Neuronal stem cell (in vitro differentiated cells): ENCODE measurements at regions not wholly inside any gene's neighbourhood (a gene's known extent, or its start where the extent isn't known, plus 50 kb on each side); places are given as distances from the start of the nearest gene placed in this dataset.

Source experiments
- DNase-seq: peaks from one replicate; pipeline ENCODE4 v3.0.0-alpha.2; 2013; ENCODE audit warnings: low spot score
- H2AFZ ChIP-seq: one replicate; pipeline ENCODE4 v1.6.1; 2013; ENCODE audit warnings: mild to moderate bottlenecking, low read length, inconsistent platforms
- H2AK5ac ChIP-seq: 2 replicates; pipeline ENCODE4 v1.6.1; 2013; ENCODE audit warnings: low read depth, mild to moderate bottlenecking, inconsistent platforms, low read length, moderate library complexity, mixed read lengths
- H2BK120ac ChIP-seq: 2 replicates; pipeline ENCODE4 v1.6.1; 2013; ENCODE audit warnings: low read depth, mild to moderate bottlenecking, inconsistent platforms, low read length, moderate library complexity, mixed read lengths
- H2BK12ac ChIP-seq: one replicate; pipeline ENCODE4 v1.6.1; 2013; ENCODE audit warnings: low read length, inconsistent platforms
- H2BK15ac ChIP-seq: 2 replicates; pipeline ENCODE4 v1.6.1; 2013; ENCODE audit warnings: mild to moderate bottlenecking, low read length, inconsistent platforms, mixed read lengths
- H2BK5ac ChIP-seq: one replicate; pipeline ENCODE4 v1.6.1; 2013; ENCODE audit warnings: inconsistent platforms, mild to moderate bottlenecking, low read length, moderate library complexity
- H3K14ac ChIP-seq: one replicate; pipeline ENCODE4 v1.6.1; 2013; ENCODE audit warnings: low read length, inconsistent platforms
- H3K18ac ChIP-seq: 2 replicates; pipeline ENCODE4 v1.6.1; 2013; ENCODE audit warnings: low read length, inconsistent platforms
- H3K23ac ChIP-seq: 2 replicates; pipeline ENCODE4 v1.6.1; 2013; ENCODE audit warnings: low read depth, mild to moderate bottlenecking, mixed read lengths, low read length, inconsistent platforms; ENCODE audit not compliant: poor library complexity
- H3K27ac ChIP-seq: replicated peaks from 3 replicates; pipeline ENCODE4 v1.5.1; 2013; ENCODE audit warnings: low read length, inconsistent platforms
- H3K27me3 ChIP-seq, 3 experiments: 2 replicates each; pipeline ENCODE4 v1.6.1; 2013; ENCODE audit warnings: low read length in 3 of 3, mild to moderate bottlenecking in 2 of 3, inconsistent platforms in 1 of 3, low read depth in 1 of 3, mixed read lengths in 1 of 3, moderate library complexity in 1 of 3; ENCODE audit not compliant: control insufficient read depth in 3 of 3, insufficient read depth in 3 of 3
- H3K36me3 ChIP-seq, 2 donors: replicated peaks in 1 of 2; 2 replicates each; pipeline ENCODE4 v1.6.1; 2013; ENCODE audit warnings: low read length in 2 of 2; ENCODE audit not compliant: control insufficient read depth in 2 of 2, insufficient read depth in 2 of 2
- H3K4ac ChIP-seq: 2 replicates; pipeline ENCODE4 v1.6.1; 2013; ENCODE audit warnings: inconsistent platforms, mild to moderate bottlenecking, low read length, moderate library complexity
- H3K4me1 ChIP-seq, 2 donors: 1 replicate in 1 of 2; 2 replicates in 1 of 2; pipeline ENCODE4 v1.6.1; 2013; ENCODE audit warnings: low read length in 2 of 2, low read depth in 1 of 2; ENCODE audit not compliant: control insufficient read depth in 2 of 2, insufficient read depth in 1 of 2
- H3K4me2 ChIP-seq: one replicate; pipeline ENCODE4 v1.6.1; 2013; ENCODE audit warnings: mild to moderate bottlenecking, low read length, inconsistent platforms; ENCODE audit not compliant: insufficient read depth, poor library complexity, severe bottlenecking
- H3K4me3 ChIP-seq, 2 donors: 2 replicates each; pipeline ENCODE4 v1.5.1; 2013; ENCODE audit warnings: low read length in 2 of 2, mild to moderate bottlenecking in 2 of 2, inconsistent platforms in 1 of 2, moderate library complexity in 1 of 2
- H3K79me1 ChIP-seq: one replicate; pipeline ENCODE4 v1.6.1; 2013; ENCODE audit warnings: low read depth, mild to moderate bottlenecking, inconsistent platforms, low read length, moderate library complexity
- H3K9ac ChIP-seq: one replicate; pipeline ENCODE4 v1.6.1; 2013; ENCODE audit warnings: mild to moderate bottlenecking, low read depth, low read length, inconsistent platforms; ENCODE audit not compliant: poor library complexity
- H3K9me3 ChIP-seq, 2 donors: replicated peaks in 1 of 2; 2 replicates each; pipeline versions ENCODE3 to v1.6.1; 2013; ENCODE audit warnings: low read length in 2 of 2, mild to moderate bottlenecking in 2 of 2, inconsistent platforms in 1 of 2, low read depth in 1 of 2, mixed read lengths in 1 of 2, moderate library complexity in 1 of 2; ENCODE audit not compliant: control insufficient read depth in 2 of 2, insufficient read depth in 1 of 2
- H4K8ac ChIP-seq: one replicate; pipeline ENCODE4 v1.6.1; 2013; ENCODE audit warnings: low read depth, mild to moderate bottlenecking, inconsistent platforms, low read length, moderate library complexity
- H4K91ac ChIP-seq: one replicate; pipeline ENCODE4 v1.6.1; 2013; ENCODE audit warnings: low read length, low read depth, mild to moderate bottlenecking, inconsistent platforms; ENCODE audit not compliant: poor library complexity
- WGBS, 2 donors: extraction: QIAGEN DNeasy Blood & Tissue Kit; methylation state at CpG; one replicate each; pipeline ENCODE4 v1.1.7; 2013; ENCODE audit warnings: missing lambda C conversion rate in 2 of 2, mixed read lengths in 1 of 2; ENCODE audit not compliant: insufficient read length in 2 of 2, insufficient replicate concordance in 1 of 2; ENCODE audit errors: extremely low coverage in 2 of 2; 5-methylcytosine and 5-hydroxymethylcytosine counted together

DNA sequence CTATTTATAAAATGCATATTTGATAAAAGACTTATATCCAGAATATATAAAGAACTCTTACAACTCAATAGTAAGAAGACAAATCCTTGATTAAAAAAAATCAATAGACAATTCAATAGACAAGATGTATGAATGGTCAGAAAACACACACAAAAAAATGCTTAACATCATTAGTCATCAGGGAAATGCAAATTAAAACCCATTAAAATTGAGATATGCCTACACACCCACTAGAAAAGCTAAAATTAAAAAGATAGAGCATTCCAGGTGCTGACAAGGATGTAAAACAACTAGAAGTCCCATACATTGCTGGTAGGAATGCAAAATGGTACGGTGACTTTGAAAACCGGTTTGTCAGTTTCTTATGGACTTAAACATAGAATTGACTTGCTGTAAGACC lies 127.1 kb downstream of the TFAP2B start:
- Histone ChIP-seq H3K4me3 (no peak overlapping the region), H3K4me1 (no peaks in the 10 kb centered on the region), H4K91ac (no peak overlapping the region), H3K36me3 (no peaks in the 10 kb centered on the region), H4K8ac (no peak overlapping the region), H2BK120ac (no peak overlapping the region), H2AFZ (no peak overlapping the region), H3K9me3 (no peaks in the 10 kb centered on the region), H3K4me2 (no peak overlapping the region), H3K14ac (no peak overlapping the region), H3K27me3 (no peaks in the 10 kb centered on the region), H2BK5ac (no peak overlapping the region), H2BK15ac (no peak overlapping the region), H2AK5ac (no peak overlapping the region), H3K9ac (no peak overlapping the region), H3K27ac (no peak overlapping the region), H3K23ac (no peak overlapping the region), H2BK12ac (no peak overlapping the region), H3K4ac (no peak overlapping the region), H3K18ac (no peak overlapping the region), H3K79me1 (no peaks in the 10 kb centered on the region)
- no CpG with 5 or more reads among the region's 2 CpGs for WGBS, 2 donors
- no peak for DNase-seq

DNA sequence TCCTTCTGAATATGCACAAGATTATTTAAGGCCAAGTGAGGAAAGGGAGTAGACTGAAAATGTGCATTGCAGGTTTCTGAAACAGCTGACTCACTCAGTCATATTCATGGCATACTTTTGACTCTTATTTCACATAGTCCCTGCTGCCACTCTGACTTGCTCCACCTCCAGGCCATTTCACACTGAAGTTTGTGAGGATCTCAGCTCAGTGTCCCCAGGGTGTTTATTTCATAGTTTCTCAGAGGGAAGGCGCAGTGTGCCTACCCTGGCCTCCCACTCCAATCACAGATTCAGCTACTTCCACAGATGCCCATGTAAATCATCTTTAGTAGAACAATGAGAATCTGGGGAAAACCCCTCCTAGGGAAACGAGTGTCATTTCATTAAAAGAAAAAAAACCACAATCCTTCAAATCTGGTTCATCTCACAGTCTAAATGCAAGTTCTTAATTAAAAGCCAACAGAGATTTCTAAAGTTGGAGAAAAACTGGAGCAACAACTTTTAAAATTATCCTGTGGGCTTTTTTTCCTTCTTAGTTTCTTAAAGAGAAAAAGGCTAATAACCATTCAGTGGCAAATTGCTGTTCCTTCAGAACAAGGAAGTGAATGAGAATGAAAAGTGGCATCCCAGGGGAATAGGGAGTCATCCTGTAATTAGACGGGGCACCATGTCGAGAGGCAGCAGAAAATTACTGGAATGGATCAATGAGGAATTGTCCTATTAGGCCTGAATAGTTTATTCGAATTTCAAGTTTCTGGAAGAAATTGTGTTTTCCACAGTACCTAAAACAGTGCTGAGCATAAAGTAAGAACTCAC lies 133.6 kb downstream of the TFAP2B start:
- WGBS, 2 donors: no CpG with 5 or more reads among the region's 5 CpGs
- no peak overlapping the region for H2BK15ac ChIP-seq
- H3K36me3 ChIP-seq: no peaks in the 10 kb centered on the region
- H2BK12ac ChIP-seq: no peak overlapping the region
- no peak overlapping the region for H3K4me3 ChIP-seq
- no peak overlapping the region for H2BK5ac ChIP-seq
- no peak overlapping the region for H2BK120ac ChIP-seq
- peaks cover 0 to 3% of the 10 kb centered on the region in 2 donors for H3K4me1 ChIP-seq
- no peaks in the 10 kb centered on the region for H3K9me3 ChIP-seq
- H3K4ac ChIP-seq: no peak overlapping the region
- H3K14ac ChIP-seq: no peak overlapping the region
- H4K8ac ChIP-seq: no peak overlapping the region
- H3K18ac ChIP-seq: no peak overlapping the region
- H4K91ac ChIP-seq: no peak overlapping the region
- no peak overlapping the region for H3K4me2 ChIP-seq
- DNase-seq: no peak
- H3K27ac ChIP-seq: no peak overlapping the region
- H2AK5ac ChIP-seq: no peak overlapping the region
- no peaks in the 10 kb centered on the region for H3K27me3 ChIP-seq
- no peak overlapping the region for H2AFZ ChIP-seq
- no peak overlapping the region for H3K23ac ChIP-seq
- no peak overlapping the region for H3K9ac ChIP-seq
- no peaks in the 10 kb centered on the region for H3K79me1 ChIP-seq

DNA sequence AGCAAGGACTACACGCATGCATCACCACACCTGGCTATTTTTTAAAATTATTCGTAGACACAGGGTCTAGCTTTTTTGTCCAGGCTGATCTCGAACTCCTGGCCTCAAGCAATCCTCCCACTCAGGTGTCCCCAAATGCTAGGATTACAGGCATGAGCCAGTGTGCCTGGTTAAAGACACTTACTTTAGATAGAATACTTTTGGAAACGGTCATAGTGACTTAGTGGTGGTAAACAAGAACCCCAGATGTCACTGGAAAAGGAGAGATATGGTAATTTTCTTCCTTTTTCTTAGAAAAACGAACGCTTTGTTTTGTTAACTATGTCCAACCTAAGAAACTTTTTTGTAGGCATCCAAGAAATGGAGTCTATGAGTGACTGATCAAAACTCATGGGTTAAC lies 137.3 kb downstream of the TFAP2B start:
- Histone ChIP-seq H3K4me3 (no peak overlapping the region), H3K27me3 (no peaks in the 10 kb centered on the region)
- no CpG with 5 or more reads among the region's 6 CpGs for WGBS, 2 donors

DNA sequence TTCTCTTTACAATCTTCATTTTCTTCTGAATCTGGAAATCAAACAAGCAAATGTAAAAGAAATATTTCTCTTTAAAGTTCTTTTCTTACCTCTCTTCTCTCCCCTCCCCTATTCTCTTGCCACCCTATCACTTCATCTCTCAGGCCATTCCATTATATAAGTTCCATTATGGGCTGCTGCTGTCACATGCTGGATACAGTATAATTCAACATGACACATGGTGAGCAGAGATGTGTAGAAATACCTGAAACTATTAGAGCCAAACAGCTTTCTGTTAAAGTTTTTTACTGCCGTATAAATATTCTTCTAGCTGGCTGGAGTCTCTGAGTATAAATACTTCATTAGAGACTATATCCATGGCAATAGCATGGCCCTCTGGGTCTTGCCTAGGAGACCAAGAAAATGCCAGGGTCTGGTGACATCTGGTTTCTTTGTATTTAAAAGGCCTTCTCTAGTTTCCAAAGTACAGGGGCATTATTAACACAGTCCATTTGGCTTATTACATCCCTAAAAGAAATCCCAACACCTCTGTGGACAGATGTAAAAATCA lies 139.6 kb downstream of the TFAP2B start:
- no peak overlapping the region for H2BK5ac ChIP-seq
- no CpG with 5 or more reads among the region's 1 CpG for WGBS, 2 donors
- no peak overlapping the region for H3K18ac ChIP-seq
- no peak overlapping the region for H3K27ac ChIP-seq
- H3K9me3 ChIP-seq: no peaks in the 10 kb centered on the region
- no peak overlapping the region for H3K4me3 ChIP-seq
- H3K4me2 ChIP-seq: no peak overlapping the region
- H2AK5ac ChIP-seq: no peak overlapping the region
- no peaks in the 10 kb centered on the region for H3K27me3 ChIP-seq
- no peak overlapping the region for H3K4ac ChIP-seq
- no peak overlapping the region for H3K9ac ChIP-seq
- H2AFZ ChIP-seq: no peak overlapping the region
- no peak overlapping the region for H4K91ac ChIP-seq
- DNase-seq: no peak
- no peak overlapping the region for H3K23ac ChIP-seq
- no peak overlapping the region for H2BK120ac ChIP-seq
- no peak overlapping the region for H2BK12ac ChIP-seq
- no peak overlapping the region for H2BK15ac ChIP-seq
- H4K8ac ChIP-seq: no peak overlapping the region
- H3K79me1 ChIP-seq: no peaks in the 10 kb centered on the region
- H3K14ac ChIP-seq: no peak overlapping the region
- no peaks in the 10 kb centered on the region for H3K4me1 ChIP-seq
- no peaks in the 10 kb centered on the region for H3K36me3 ChIP-seq

More for the DNA sequence above, 137.3 kb downstream of the TFAP2B start:
- Histone ChIP-seq H2BK120ac (no peak overlapping the region), H3K18ac (no peak overlapping the region), H3K9ac (no peak overlapping the region), H2BK5ac (no peak overlapping the region), H3K4ac (no peak overlapping the region), H2BK15ac (no peak overlapping the region), H3K4me1 (peaks cover 0 to 3% of the 10 kb centered on the region in 2 donors), H3K79me1 (no peaks in the 10 kb centered on the region), H3K23ac (no peak overlapping the region), H3K4me2 (no peak overlapping the region), H4K91ac (no peak overlapping the region), H3K14ac (no peak overlapping the region), H2BK12ac (no peak overlapping the region), H2AK5ac (no peak overlapping the region), H2AFZ (no peak overlapping the region), H4K8ac (no peak overlapping the region), H3K27ac (no peak overlapping the region), H3K36me3 (no peaks in the 10 kb centered on the region), H3K9me3 (no peaks in the 10 kb centered on the region)
- DNase-seq: no peak
